Central memory CD8-positive, alpha-beta T cell (primary cell): ENCODE measurements at regions not wholly inside any gene's neighbourhood (a gene's known extent, or its start where the extent isn't known, plus 50 kb on each side); places are given as distances from the start of the nearest gene placed in this dataset.

Experiments used
- ATAC-seq: fragments of 150-1000 bp; cut with Tn5 transposase; replicated peaks from 2 replicates; pipeline ENCODE4 v1.10.0; 2022; ENCODE audit warnings: mild to moderate bottlenecking, moderate FRiP score, moderate number of reproducible peaks; ENCODE audit not compliant: poor library complexity, severe bottlenecking; ENCODE audit errors: extremely low read depth
- DNase-seq, 2 donors: peaks; one replicate each; pipeline ENCODE4 v3.0.0; 2021; ENCODE audit warnings: low spot score in 2 of 2
- H3K27ac Mint-ChIP-seq: one replicate; pipeline ENCODE4 v1.8.0; 2022; ENCODE audit warnings: low read depth, mild to moderate bottlenecking, moderate library complexity, mixed read lengths
- H3K27me3 Mint-ChIP-seq: one replicate; pipeline ENCODE4 v1.8.0; 2022; ENCODE audit warnings: mixed read lengths
- H3K36me3 Mint-ChIP-seq: one replicate; pipeline ENCODE4 v1.8.0; 2022; ENCODE audit warnings: mild to moderate bottlenecking, moderate library complexity, mixed read lengths; ENCODE audit not compliant: insufficient read depth
- H3K4me1 Mint-ChIP-seq: one replicate; pipeline ENCODE4 v1.8.0; 2022; ENCODE audit warnings: mixed read lengths
- H3K4me3 Mint-ChIP-seq: one replicate; pipeline ENCODE4 v1.8.0; 2022; ENCODE audit warnings: mild to moderate bottlenecking, moderate library complexity, mixed read lengths
- H3K9me3 Mint-ChIP-seq: one replicate; pipeline ENCODE4 v1.8.0; 2022; ENCODE audit warnings: mixed read lengths

- Mint-ChIP-seq H3K9me3 (peaks cover 24% of the 10 kb centered on the region), H3K27me3 (no peaks in the 10 kb centered on the region), H3K27ac (no peak overlapping the region), H3K36me3 (no peaks in the 10 kb centered on the region), H3K4me3 (no peak overlapping the region), H3K4me1 (no peaks in the 10 kb centered on the region)
- DNase-seq (no peak), ATAC-seq (no peak)
Observed at GRCh38 chr5:3654515-3654914, 58.9 kb downstream of the IRX1 start.

GRCh38 chr5:3656803-3657202 lies 61.2 kb downstream of the IRX1 start:
- Mint-ChIP-seq H3K27ac (no peak overlapping the region), H3K4me1 (no peaks in the 10 kb centered on the region)

GRCh38 chr5:3657364-3658022 lies 61.9 kb downstream of the IRX1 start:
- Mint-ChIP-seq H3K9me3 (peaks cover 11% of the 10 kb centered on the region), H3K27ac (no peak overlapping the region)
- ATAC-seq, result no peak

More at GRCh38 chr5:3656803-3657202, 61.2 kb downstream of the IRX1 start:
- ATAC-seq (no peak), DNase-seq (no peak)
- Mint-ChIP-seq H3K9me3 (peaks cover 16% of the 10 kb centered on the region), H3K4me3 (no peak overlapping the region), H3K36me3 (no peaks in the 10 kb centered on the region), H3K27me3 (no peaks in the 10 kb centered on the region)

GRCh38 chr5:3658929-3659328 lies 63.3 kb downstream of the IRX1 start:
- ATAC-seq (no peak), DNase-seq (no peak)
- H3K9me3 Mint-ChIP-seq, result peaks cover 4% of the 10 kb centered on the region
- H3K4me1 Mint-ChIP-seq, result no peaks in the 10 kb centered on the region
- H3K27me3 Mint-ChIP-seq, result no peaks in the 10 kb centered on the region
- H3K27ac Mint-ChIP-seq, result no peak overlapping the region
- no peak overlapping the region for H3K4me3 Mint-ChIP-seq
- no peaks in the 10 kb centered on the region for H3K36me3 Mint-ChIP-seq

More at GRCh38 chr5:3657364-3658022, 61.9 kb downstream of the IRX1 start:
- Mint-ChIP-seq H3K27me3 (no peaks in the 10 kb centered on the region), H3K4me3 (no peak overlapping the region), H3K4me1 (no peaks in the 10 kb centered on the region), H3K36me3 (no peaks in the 10 kb centered on the region)
- DNase-seq, result no peak

- Mint-ChIP-seq H3K27me3 (no peaks in the 10 kb centered on the region), H3K27ac (no peak overlapping the region), H3K36me3 (no peaks in the 10 kb centered on the region), H3K4me3 (no peak overlapping the region), H3K4me1 (no peaks in the 10 kb centered on the region), H3K9me3 (peaks cover 4% of the 10 kb centered on the region)
- no peak for DNase-seq
- ATAC-seq, result no peak
Observed at GRCh38 chr5:3659907-3660306, 64.3 kb downstream of the IRX1 start.

- peaks cover 1% of the 10 kb centered on the region for H3K36me3 Mint-ChIP-seq
- no peak overlapping the region for H3K27ac Mint-ChIP-seq
- no peak overlapping the region for H3K4me3 Mint-ChIP-seq
- peaks cover 4% of the 10 kb centered on the region for H3K9me3 Mint-ChIP-seq
- no peaks in the 10 kb centered on the region for H3K27me3 Mint-ChIP-seq
- DNase-seq (no peak), ATAC-seq (no peak)
- H3K4me1 Mint-ChIP-seq, result no peaks in the 10 kb centered on the region
Observed at GRCh38 chr5:3660630-3661029, 65.0 kb downstream of the IRX1 start.

GRCh38 chr5:3661755-3662296 lies 66.2 kb downstream of the IRX1 start:
- Mint-ChIP-seq H3K27me3 (no peaks in the 10 kb centered on the region), H3K4me1 (no peaks in the 10 kb centered on the region), H3K9me3 (peaks cover 12% of the 10 kb centered on the region), H3K4me3 (no peak overlapping the region), H3K36me3 (peaks cover 1% of the 10 kb centered on the region), H3K27ac (no peak overlapping the region)
- ATAC-seq, result no peak
- DNase-seq, result no peak

GRCh38 chr5:3662344-3662743 lies 66.7 kb downstream of the IRX1 start:
- Mint-ChIP-seq H3K27me3 (no peaks in the 10 kb centered on the region), H3K9me3 (peaks cover 11% of the 10 kb centered on the region), H3K36me3 (peaks cover 1% of the 10 kb centered on the region), H3K4me3 (no peak overlapping the region), H3K4me1 (no peaks in the 10 kb centered on the region), H3K27ac (no peak overlapping the region)
- ATAC-seq, result no peak
- DNase-seq, result no peak

GRCh38 chr5:3671337-3671736 lies 75.7 kb downstream of the IRX1 start:
- Mint-ChIP-seq H3K27ac (no peak overlapping the region), H3K27me3 (no peaks in the 10 kb centered on the region), H3K4me3 (no peak overlapping the region), H3K9me3 (peaks cover 30% of the 10 kb centered on the region), H3K4me1 (no peaks in the 10 kb centered on the region), H3K36me3 (peaks cover 4% of the 10 kb centered on the region)
- no peak for ATAC-seq
- DNase-seq, result no peak

- no peak overlapping the region for H3K4me3 Mint-ChIP-seq
- DNase-seq (no peak), ATAC-seq (no peak)
- H3K4me1 Mint-ChIP-seq, result no peaks in the 10 kb centered on the region
- H3K36me3 Mint-ChIP-seq, result peaks cover 2% of the 10 kb centered on the region
- H3K9me3 Mint-ChIP-seq, result peaks cover 14% of the 10 kb centered on the region
- no peak overlapping the region for H3K27ac Mint-ChIP-seq
- no peaks in the 10 kb centered on the region for H3K27me3 Mint-ChIP-seq
Observed at GRCh38 chr5:3678801-3679200, 83.2 kb downstream of the IRX1 start.

- Mint-ChIP-seq H3K27ac (no peak overlapping the region), H3K9me3 (peaks cover 8% of the 10 kb centered on the region), H3K27me3 (no peaks in the 10 kb centered on the region), H3K4me1 (no peaks in the 10 kb centered on the region), H3K4me3 (no peak overlapping the region), H3K36me3 (no peaks in the 10 kb centered on the region)
- no peak for ATAC-seq
- no peak for DNase-seq
Observed at GRCh38 chr5:3680821-3681220, 85.2 kb downstream of the IRX1 start.

- no peak for ATAC-seq
- Mint-ChIP-seq H3K4me1 (no peaks in the 10 kb centered on the region), H3K4me3 (no peak overlapping the region), H3K9me3 (peaks cover 18% of the 10 kb centered on the region), H3K27ac (no peak overlapping the region), H3K36me3 (no peaks in the 10 kb centered on the region), H3K27me3 (no peaks in the 10 kb centered on the region)
- no peak for DNase-seq
Observed at GRCh38 chr5:3684118-3684517, 88.5 kb downstream of the IRX1 start.

- H3K4me1 Mint-ChIP-seq, result no peaks in the 10 kb centered on the region
- H3K4me3 Mint-ChIP-seq, result no peak overlapping the region
- H3K9me3 Mint-ChIP-seq, result peaks cover 20% of the 10 kb centered on the region
- no peak for DNase-seq
- no peaks in the 10 kb centered on the region for H3K27me3 Mint-ChIP-seq
- no peak overlapping the region for H3K27ac Mint-ChIP-seq
- no peaks in the 10 kb centered on the region for H3K36me3 Mint-ChIP-seq
- ATAC-seq, result no peak
Observed at GRCh38 chr5:3684771-3685354, 89.2 kb downstream of the IRX1 start.
